Dermis microvascular lymphatic vessel endothelial cell (primary cell): ENCODE measurements at regions not wholly inside any gene's neighbourhood (a gene's known extent, or its start where the extent isn't known, plus 50 kb on each side); places are given as distances from the start of the nearest gene placed in this dataset.
"Not testable (repeated sequence)": the region's sequence is repeated elsewhere in the genome, so short reads cannot be mapped to it uniquely, and the experiment has no call there.

Source experiments
- DNase-seq, 2 donors: peaks; one replicate each; pipeline versions ENCODE4 v3.0.0 to v3.0.0-alpha.2; 2010; ENCODE audit warnings: low read depth in 2 of 2

DNA sequence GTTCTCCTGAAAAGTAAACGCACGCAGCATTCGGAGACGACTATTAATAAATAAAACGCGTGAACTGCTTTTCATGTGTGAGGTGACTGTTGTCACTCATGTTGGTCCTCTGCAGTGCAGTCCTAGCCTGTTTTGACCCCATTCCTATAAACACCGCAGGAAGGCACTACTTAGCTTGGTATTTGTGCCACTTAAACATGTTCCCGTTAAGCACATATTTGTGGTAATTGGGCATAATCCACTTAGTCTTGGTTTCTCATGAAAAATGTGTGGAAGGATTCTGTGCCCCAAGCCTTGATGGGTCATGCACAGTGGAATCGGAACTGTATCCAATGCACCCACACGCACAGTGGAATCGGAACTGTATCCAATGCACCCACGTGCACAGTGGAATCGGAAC is 313.9 kb downstream of the THBS2 start:
- DNase-seq, result no peak

GRCh38 chr6:168939041-168939440 is 314.6 kb downstream of the THBS2 start:
- no peak for DNase-seq

GRCh38 chr6:168938546-168938945 is 315.1 kb downstream of the THBS2 start:
- DNase-seq, result no peak

- DNase-seq, result no peak
These were observed 316.6 kb downstream of the THBS2 start for GRCh38 chr6:168937054-168937453.

GRCh38 chr6:168935628-168936010 is 318.0 kb downstream of the THBS2 start:
- no peak for DNase-seq

GRCh38 chr6:168934660-168935627 is 318.7 kb downstream of the THBS2 start:
- DNase-seq, result no peak

DNA sequence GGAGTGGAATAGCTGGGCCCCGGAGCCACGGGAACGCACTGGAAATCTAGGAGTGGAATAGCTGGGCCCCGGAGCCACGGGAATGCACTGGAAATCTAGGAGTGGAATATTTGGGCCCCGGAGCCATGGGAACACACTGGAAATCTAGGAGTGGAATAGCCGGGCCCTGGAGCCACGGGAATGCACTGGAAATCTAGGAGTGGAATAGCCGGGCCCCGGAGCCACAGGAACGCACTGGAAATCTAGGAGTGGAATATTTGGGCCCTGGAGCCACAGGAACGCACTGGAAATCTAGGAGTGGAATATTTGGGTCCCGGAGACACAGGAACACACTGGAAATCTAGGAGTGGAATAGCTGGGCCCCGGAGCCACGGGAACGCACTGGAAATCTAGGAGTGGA is 321.5 kb downstream of the THBS2 start:
- DNase-seq, result not testable (repeated sequence)

GRCh38 chr6:168931072-168931471 is 322.6 kb downstream of the THBS2 start:
- DNase-seq, result not testable (repeated sequence)

GRCh38 chr6:168929871-168930450 is 323.7 kb downstream of the THBS2 start:
- no peak for DNase-seq

GRCh38 chr6:168928012-168928411 is 325.6 kb downstream of the THBS2 start:
- DNase-seq, result no peak

- DNase-seq, result no peak
These were observed 326.6 kb downstream of the THBS2 start for GRCh38 chr6:168927026-168927425.

DNA sequence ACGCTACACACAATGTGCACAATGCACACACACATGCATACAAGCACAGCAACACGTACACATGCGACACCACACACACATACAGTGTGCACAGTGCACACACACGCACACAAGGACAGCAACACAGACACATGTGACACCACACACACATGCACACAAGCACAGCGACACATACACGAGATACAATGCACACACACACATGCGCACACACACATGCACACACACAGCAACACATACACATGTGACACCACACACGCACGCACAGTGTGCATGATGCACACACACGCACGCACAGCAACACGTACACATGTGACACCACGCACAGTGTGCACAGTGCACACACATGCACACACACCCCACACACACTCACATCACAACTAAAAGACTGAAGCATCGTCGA is 327.3 kb downstream of the THBS2 start:
- DNase-seq, result no peak

DNA sequence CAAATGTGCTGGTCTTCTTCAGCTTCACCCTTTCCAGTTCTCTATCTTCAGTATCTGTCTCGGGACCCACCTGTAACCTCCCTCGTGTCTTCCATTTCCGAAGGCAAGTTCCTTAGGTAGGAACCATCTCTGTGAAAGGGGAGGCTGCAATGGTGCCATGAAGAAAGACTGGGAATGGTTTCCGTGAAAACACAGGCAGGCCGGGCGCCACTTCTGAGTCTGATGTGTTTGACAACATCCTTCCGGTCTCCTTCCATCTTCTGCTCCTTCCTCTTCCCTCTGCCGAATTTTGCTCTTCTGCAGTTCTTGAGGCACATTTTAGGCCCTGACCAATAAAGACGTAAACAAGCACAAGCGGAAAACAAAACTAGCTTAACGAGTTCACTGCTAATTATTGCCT is 328.0 kb downstream of the THBS2 start:
- DNase-seq, result no peak

DNA sequence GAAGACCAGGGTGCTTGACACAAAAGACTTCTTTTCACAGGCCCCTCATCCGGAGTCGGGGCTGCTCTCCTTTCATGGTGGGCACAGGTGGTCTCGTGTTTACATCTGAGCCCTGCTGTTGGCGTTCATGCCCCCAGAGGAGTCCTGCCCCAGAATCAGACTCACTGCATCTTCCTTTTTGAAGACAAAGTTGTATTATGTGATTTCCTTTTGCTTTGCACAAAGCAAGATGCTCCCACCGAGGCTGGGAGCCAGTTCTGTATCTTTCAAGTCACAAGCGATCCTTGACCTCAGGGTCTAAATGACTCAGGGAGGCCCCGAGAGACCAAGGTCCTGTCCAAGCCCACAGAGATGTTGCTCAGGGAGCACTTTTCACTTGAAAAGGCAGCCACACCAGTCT is 330.5 kb downstream of the THBS2 start:
- DNase-seq, result no peak

DNA sequence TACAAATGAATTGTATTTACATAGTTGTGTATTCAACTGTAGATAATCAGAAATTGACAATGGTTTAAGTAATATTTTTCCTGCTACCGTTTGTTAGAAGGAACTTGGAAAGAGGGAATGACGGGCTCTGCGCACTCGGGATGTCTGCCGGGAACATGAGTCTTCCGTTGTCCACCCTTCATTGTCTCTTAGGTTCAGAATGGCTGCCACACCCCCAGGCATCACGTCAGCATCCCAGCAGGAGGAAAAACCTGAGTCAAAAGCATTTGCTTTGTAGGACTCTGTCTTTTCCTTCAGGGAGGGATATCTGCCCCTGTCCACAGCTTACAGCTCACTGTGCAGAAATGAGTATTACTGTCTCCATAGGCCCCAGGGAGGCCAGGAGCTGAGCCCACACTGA is 331.2 kb downstream of the THBS2 start:
- no peak for DNase-seq

DNA sequence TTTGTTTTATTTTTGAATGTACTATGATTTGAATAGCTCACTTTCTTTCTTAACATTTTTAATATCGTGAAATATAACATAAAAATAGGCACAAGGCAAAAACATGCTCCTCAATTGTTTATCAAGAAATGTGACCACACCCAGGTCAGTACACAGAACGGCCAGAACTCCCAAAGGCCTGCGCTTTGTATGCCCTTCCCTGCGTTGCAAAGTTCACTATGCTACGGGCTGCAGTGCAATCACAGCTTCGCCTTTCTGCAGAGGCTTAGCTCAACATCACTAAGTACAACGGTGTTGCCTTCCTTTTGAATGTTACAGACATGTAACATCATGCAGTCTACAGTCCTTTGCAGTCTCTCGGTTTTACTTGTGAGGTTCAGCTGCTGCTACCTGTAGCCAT is 333.4 kb downstream of the THBS2 start:
- DNase-seq, result no peak

- DNase-seq, result no peak
These were observed 334.0 kb downstream of the THBS2 start for GRCh38 chr6:168919470-168920179.

GRCh38 chr6:168916576-168917211 is 337.0 kb downstream of the THBS2 start:
- no peak for DNase-seq

DNA sequence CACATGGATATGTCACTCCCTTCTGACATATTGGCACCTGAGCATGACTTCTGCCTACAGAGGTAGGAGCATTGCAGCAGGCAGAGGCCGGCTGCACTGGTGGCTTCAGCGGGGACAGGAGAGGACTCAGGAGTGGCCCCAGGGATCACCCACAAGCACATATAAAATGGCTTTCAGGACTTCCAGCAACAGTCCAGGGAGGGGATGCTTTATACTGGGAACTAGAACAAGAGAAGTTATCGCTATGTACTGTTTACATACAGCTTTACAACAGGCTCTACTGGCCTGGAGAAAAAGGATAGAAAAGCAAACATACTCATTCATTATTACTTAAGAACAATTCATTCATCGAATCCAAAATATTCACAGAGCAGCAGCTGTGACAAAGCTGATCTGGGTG is 337.8 kb downstream of the THBS2 start:
- DNase-seq, result no peak

- no peak for DNase-seq
These were observed 338.4 kb downstream of the THBS2 start for GRCh38 chr6:168915242-168915641.

DNA sequence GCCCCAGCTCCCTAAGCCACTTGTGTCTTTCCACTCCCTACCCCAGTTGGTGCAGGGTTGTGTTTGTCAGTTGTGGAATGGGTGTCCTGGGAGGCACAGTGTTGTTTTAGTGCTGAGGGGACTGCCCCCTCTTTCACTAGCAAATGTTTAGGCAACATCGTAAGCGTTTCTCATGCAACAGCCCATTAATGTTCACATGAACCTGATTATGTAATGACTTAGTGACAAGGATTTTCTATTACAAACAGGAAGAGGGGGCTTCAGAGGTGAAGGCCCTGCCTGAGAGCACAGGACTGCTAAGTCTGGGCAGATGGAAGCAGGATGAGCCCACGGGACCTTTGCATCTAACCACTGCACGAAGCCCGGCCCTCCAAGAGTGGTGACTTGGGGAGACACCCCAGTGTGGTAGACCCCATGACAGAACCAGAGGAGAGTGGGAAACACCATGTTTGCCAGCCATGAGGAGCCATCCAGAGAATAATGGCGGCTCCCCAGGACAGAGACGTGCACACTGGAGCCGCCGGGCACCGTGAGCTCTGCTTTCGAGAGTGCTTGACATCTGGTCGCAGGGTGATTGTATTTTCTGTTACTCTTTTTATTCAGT is 339.7 kb downstream of the THBS2 start:
- no peak for DNase-seq
